Activated CD4-positive, alpha-beta T cell treated with anti-CD3 and anti-CD28 coated beads, Interleukin-2, amount 50 U/mL, for 1 hour (primary cell): ENCODE measurements at regions not wholly inside any gene's neighbourhood (a gene's known extent, or its start where the extent isn't known, plus 50 kb on each side); places are given as distances from the start of the nearest gene placed in this dataset.

Experiments
- DNase-seq: peaks from one replicate; pipeline ENCODE4 v3.0.0-alpha.2; 2020

DNA sequence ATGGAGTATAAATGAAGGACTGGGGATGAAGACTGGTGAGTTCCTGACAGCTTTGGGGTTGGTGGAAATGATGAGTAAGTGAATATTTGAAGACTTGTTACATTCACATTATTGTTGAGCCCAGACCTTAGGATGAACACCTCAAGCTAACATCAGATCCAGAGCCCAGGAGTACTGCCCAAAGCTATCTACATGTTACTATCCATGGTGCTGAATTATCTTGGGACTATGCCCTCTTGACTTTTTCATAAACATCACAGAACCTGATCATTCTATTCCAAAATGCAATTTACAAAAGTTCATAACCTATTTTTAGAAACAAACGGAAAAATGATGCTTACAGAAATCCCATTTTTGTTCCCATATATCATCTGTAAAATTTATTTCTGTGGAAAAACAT lies 613.3 kb downstream of the TUSC7 start:
- no peak for DNase-seq

DNA sequence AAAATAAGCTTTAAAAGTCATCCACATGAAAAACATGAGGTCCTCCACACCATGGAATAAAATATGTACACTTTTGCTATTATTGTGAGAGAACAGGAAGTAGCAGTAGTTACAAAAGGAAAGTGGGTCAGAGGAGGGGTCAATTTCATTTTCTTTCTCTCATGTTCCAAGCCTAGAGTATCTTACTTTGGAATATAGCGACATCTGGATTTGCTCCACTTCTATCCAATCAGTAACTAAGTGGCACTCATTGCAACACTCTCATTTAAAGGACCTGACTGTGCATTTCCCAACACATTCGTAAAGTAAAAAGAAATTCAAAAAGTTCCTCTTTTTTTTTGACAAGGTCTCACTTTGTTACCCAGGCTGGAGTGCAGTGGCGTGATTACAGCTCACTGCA lies 637.3 kb downstream of the TUSC7 start:
- no peak for DNase-seq

DNA sequence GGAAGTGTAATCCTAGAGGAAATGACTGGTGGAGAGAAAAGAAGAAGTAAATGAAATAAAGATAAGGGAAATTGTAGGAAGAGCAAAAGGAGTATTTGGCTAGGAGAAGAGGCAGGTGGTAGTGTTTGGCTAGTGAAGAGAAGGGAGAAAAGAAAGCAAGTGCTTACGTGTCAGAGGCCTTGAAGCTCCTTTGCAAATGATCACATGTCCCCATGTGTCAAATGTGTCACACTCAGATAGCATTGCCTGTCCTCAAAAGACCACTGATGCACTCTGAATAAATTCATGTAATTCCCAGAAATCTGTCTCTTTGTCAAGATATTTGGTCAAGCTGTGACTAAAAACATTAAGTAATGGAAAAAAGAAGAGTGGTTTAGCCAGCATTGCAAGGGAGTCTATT lies 639.3 kb downstream of the TUSC7 start:
- no peak for DNase-seq

DNA sequence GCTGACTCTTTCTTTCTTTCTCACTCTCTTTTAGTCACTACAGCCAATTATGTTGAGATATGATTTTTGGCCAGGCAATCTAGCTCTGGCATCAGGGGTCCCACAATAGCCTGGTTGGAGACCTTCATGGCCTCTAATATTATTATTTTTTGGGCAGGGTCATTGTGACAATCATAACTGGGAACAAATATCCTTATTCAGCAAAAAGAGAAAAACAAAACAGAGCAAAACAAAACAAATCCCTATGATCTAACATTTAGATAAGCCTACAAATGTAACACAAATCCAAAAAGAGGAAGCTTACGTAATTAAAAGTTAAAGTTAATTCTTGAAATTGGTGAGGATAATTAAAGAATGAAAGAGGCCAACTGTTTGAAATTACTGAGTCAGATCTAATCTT lies 640.0 kb downstream of the TUSC7 start:
- DNase-seq: no peak

DNA sequence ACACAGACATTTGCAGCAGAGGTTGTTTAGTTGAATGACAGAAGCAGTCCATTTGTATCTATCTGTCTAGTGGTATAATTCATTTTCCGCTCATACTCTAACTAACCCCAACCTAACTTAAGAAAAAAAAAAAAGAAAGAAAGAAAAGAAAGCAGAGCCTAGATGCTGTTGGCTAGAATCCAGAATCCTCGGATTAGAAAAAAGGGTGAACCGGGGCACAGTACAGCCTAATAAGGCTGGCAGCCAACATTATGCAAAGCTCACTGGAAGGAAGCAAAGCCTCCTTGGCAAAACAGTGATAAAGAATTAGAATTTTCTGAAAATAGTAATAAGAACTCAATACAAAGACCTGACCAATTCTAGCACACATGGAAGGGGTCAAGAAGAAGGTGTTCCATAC lies 640.8 kb downstream of the TUSC7 start:
- DNase-seq: no peak

DNA sequence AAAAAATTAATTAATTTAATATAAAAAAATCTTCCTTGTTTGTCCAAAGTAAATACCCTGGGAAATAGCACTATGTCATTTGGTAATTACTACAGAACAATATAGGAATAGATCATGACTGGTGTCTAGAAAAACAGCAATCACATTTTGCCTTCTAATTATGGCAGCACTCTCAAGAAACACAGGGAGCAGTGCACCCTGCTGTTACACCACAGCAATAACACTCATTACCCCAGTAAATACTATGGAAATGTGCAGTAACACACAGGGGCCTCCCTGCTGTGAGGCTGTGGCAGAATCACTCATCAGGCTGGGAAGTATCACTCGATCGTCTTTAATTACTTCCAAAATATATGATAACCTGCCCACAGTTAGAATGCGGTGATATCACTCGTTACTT lies 646.0 kb downstream of the TUSC7 start:
- DNase-seq: no peak

DNA sequence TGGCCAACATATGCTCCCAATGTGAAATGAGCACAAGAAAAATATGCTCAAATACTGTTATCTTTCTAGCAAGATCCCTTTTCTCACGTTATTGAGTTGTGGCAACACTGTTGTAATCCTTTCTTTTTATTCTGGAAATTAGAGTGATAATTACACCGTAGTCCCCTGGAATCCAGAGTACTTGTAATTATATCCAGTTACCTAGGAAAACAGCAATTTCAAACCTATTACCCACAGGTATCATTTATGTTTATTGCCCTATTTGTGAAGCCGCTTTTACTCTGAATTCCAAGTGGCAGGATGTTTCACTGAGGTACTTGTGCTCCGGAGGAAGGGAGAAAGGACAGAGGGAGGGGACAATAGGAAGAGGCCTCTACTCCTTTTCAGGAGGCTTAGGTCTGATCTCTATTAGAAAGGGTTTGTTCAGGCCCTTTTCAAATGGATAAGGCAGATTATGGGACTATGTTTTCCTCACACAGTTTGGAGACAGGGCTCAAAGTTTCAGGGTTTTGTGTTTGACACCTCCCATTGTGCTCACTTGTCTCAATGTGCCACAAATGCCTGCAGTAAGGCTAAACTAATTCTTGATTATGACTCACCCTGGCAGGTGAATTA lies 646.6 kb downstream of the TUSC7 start:
- DNase-seq: no peak

DNA sequence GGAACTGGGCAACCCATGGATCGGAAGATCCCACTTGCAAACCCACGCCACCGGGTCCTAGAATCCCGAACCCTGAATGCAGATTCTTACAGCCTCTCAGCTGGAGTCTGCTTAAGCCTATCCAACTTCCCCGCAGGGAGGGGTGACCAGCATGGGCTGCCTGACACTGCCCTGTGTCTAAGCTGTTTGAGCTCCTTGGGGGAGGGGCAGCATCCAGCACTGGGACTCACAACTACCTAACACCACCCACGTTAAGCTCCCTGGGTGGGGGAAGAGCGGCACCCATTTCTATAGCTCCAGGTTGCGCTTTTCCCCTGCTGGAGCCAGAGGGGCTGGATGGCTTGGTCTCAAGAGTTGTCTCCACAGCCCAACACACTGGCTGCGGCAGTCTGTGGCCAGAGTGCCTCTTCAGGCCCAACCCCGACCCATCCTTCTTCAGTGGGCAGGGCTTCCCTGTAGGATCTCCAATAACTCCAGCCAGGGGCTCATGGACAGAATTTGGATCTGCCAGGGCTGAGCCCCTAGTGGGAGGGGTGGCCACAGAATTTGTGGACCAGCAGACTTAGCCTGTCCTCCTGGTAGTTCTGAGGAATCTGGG lies 649.2 kb downstream of the TUSC7 start:
- DNase-seq: no peak

DNA sequence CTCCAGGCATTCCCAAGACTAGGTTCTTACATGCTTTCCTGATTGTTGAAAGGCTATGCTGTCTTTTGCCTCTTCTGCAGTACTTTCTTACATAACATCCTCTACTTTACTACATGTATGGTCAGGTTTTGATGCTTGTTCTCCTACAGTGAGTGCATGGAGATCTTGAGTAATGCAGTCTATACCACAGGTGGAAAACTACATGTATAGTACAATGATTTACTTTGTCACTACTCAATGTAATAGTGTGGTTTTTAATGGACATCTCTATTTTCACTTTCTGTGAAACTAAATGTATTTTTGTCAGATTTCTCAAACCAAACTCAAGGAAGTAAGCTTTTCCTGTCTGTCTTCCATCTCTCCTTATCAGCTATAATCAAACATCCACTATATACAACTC lies 657.0 kb downstream of the TUSC7 start:
- DNase-seq: no peak

DNA sequence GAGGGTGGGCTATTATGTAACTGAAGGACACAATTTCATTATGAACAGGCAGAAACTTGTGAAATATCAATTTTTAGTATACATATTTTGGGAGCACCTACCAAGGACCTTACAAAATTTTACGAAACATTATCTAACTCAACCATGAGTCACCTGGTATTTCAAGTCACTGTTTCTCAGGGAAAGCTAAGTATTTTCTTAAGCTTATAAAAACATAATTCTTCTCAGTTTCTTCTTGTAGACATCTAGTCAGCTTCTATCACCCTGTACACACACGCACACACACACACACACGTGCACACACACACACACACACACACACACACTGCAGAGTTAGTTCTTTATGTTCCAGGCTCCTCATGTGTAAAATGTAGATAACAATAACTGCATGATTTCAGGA lies 658.3 kb downstream of the TUSC7 start:
- DNase-seq: no peak

DNA sequence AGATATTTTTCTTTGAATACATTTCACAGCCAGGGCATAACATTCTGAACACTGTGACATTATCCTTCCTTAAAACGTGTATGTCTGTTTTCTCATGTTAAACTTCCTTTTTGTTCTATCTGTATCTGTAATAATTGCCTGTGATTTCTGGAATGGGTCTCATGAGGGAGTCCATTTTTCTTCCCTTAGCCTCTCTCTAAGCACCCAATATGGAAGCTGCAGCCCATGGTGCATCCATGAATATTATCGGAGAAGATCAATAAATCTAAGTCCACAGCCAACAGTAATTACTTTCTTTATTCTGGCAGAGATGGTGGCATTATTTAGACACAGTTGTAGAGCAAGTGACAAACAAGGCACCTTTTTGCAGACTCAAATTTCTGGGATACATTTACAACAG lies 671.1 kb downstream of the TUSC7 start:
- no peak for DNase-seq

DNA sequence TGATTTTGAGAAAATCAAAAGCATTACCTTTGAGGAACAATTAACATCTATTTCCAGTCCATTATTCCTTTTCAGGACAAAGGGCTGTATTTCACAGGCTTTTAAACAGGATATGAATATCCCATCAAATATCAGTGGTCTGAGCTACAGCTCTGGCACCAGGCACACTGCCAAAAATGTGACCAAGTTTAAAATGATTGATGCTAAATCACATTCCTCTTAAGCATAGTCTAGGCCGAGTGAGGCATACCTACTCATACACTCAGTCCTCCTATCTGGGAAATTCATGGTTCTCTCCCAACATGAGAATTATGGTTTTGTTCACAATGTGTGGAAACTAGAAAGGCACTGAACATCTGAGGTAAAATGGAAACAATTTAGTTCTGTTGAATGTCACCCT lies 683.5 kb downstream of the TUSC7 start:
- no peak for DNase-seq

DNA sequence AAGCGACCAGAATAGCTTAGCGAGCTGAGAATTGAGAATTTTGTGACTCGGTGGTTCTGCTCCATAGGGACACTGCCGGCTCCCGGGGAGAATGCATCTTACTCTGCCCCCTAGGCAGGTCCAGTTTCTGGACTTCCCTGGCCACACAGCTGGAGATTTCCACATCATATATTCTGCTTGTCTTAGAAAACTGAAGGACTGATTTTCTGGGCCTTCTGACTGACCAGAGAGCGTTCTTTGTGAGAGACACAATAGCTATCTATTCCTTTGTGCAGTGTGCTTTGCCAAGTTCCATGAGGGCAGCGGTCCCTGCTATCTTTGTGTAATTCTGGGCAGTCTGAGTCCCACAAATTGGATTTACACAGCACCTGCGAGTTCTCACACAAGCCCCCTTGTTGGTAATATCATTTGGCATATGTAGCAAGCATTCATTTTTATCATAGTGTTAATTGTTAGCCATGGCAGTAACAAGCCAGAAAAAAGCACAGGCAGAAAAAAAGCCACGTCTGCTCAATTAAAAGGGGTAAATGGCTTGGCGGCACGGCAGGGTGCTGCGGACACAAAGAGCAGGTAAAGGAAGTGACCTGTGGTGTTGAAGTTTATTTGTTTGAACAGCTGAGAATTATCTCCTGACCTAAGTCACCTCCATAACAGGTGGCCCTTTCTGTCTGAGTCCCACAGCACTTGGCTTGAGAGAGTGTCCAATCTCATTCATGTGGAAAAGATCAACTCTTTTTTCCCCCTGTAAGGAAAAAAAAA lies 688.7 kb downstream of the TUSC7 start:
- no peak for DNase-seq

DNA sequence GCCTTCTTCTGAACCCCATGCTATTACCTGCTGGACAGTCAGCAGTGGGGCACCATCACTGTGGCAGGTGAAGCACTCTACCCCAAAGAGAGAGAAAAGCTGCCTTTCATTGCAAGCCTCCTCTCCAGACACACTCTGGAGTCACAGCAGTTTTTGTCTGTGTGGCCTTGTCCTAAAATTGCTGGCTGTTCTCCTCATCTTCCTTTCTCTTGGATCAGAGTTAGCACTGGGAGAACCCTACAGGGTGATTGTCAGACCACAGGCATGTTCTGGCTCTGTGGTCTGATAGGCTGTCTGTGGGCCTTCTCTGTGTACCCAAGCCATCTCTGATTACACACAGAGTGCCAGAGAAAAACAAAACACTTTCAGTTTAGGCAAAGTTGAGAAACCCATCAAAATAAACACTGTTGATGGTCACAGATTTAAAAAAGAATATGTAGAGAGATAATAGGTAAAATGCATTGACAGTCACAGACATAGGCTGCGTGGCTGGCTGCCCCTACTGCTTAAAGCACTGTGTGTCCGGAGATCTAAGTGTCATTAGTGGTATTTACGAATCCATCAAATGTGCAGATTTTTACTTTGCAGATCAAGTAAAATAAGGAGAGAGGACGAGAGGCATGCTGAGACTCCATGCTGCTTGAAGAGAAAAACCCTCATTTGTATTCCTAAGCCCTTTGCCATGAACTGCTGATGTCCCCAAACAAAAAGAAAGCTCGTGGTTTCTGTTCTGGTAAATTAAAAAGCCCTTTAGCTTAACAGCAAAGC lies 689.9 kb downstream of the TUSC7 start:
- no peak for DNase-seq

DNA sequence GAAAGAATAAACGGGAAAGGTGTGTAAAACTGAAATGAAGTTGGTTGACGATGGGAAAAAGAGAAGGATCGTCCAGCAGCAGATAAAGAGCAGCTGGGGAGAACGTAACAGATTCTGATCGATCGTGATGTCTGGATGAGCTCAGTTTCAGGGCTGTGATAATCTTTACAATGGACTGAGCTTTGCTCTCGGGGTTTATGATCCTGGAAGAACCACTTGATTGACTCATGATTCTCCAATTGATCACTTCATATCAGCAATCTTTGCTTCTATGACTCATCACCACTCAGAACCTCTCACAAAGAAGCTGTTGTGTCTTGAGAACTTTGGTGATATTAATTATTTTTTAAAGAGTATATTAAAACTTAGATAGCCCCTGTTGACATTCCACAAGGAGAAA lies 690.7 kb downstream of the TUSC7 start:
- no peak for DNase-seq

DNA sequence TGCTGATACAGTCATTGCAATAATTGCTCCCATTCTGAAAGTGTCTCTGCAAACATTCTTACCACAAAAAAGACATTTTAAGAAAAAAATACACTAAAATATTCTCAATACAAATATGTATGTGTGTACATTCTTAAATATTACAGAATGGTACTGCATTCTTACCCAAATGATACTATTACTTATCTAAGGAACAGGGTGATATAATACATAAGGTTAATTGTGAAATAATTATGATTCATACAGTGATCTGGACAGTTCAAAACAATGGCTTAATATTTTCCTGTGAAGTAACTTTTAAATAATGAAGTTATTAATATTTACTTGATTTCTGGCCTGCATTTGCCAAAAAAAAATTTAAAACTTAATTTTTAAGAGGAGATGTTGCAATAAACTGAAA lies 694.6 kb downstream of the TUSC7 start:
- no peak for DNase-seq

DNA sequence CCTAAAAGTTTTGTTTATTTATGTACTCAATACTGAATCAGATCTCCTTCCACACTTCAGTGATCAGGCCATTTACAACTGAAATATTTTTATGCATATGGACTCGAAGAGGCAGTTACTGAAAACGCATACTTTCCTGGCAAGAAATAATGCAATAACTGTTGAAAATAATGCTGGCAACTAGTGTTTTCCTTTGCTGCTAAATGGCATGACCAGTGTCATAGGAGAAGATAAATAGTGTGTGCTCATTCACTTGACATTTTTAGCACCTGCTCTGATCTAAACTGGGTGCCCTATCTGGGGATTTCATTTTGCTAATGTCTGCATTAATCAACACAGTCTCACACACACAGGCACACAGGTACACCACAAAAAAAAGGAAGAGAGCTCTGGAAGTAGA lies 695.2 kb downstream of the TUSC7 start:
- no peak for DNase-seq

DNA sequence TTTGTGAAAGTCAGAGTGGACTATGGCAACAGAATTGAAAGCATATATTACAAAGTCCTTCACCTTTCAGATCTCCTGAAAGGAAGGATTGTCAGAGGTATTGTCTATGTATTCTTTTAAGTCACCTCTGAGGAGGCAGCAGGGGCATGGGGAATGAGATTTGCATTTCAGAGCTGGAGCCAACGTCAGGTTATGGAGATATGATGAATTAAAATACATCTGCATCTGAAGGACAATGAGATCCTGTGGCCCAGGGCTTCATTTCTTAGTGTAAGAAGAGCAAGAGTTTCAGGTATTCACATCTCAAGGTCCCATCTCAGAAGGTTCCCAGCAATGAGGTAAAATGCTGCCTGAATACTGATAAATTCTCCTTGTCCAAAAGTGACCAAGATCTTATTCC lies 695.8 kb downstream of the TUSC7 start:
- no peak for DNase-seq

DNA sequence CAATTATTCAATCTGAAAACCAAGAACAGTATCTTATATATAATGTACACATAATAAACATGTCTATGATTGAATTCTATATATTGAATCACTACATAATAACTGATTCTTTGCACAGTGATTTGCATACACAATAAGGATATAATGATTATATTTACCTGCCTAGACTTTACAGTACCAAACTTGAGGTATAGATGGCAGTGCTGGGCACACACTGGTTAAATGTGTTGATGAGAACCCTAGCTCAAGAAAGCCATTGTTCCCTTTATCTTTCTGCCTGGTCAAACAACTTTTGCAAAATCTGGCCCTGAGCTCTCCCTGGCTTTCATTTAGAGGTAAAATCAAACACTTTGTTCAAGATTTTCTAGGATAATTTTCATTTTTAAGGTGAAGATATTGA lies 697.7 kb downstream of the TUSC7 start:
- no peak for DNase-seq

DNA sequence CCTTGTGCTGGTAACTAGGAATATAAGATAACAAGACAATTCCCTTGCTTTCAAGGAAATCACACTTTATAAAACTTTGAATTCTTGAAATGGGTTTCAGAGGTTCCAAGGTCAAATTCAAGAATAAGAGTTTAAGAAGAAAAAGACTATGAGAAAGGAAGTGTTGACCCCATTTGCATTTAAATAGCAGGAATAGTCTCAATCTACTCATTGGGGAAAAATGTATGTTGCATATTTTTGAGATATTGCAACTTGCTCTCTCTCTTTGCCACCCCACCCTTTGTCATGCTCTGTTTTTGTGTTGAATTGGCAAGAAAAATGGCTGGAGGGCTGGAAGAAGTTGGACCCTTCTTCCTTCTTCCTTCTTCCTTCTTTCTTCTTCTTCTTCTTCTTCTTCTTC lies 699.2 kb downstream of the TUSC7 start:
- DNase-seq: no peak

DNA sequence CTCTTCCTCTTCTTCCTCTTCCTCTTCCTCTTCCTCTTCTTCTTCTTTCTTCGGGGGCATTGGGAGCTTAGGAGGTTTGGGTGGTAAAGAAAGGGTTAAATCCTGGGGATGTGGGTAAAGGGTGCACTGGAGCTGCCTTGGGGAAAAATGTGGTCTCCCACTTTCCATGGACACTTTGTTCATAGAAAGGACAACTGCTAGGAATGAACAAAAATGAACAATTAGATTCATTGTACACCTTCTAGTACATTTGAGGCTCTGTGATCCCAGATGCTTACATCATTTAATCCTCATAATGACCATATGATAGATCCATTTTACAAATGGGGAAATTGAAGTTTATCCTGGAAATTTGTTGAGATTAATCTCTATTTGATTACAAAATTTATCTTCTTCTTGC lies 699.7 kb downstream of the TUSC7 start:
- no peak for DNase-seq

DNA sequence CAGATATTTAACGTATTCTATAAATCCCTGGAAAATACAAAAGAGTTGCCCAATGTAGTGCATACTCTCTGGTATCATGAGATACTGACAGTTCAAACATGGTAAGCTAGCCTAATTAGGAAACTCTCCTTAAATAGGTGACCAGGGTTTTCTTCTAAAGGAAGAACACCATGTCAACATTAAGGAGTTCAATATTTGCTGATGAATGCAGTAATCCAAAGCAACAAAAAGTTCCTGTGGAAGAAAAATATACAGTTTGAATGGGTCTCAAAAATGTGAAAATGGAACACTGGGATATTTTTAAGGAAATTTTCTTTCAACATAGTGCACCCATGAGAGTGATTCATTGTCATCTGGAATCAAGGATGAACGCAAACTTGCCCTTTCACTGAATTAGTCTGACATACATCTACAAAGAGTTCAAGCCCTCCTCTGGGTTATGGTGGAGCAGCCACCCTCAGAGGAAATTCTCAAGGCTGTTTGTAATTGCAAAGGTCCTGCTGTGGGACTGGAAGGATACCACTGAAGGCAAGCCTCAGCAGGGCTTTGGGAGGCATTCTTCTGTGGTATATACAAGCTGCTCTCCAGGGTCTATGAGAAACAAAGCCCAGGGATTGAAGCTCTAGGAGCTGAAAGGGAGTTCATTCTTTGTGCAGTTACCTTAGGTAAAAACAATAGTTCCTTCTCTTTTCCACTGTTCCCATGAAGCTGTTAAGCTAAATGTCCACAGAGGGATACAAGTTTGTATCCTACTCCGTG lies 700.3 kb downstream of the TUSC7 start:
- no peak for DNase-seq

DNA sequence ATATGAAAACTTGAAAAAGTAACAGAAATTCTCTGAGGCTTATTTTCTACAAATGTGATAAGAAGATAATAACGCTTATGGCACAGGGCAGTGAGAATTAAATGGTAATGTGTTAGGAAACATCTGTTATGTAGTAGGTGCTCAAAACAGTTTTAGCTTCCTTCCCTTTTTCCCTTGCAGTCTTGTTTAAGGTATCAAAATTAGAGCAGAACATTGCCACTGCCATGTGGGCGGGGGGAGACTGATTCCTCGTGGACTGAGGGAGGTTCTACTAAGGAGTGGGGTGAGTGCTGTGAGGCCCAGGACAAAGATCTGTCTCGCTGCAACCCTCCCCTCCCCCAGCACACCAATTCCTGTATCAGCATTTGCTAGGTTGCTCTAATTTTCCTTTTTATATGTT lies 702.4 kb downstream of the TUSC7 start:
- DNase-seq: no peak
